Uterus (tissue), 2 donors: ENCODE measurements at regions not wholly inside any gene's neighbourhood (a gene's known extent, or its start where the extent isn't known, plus 50 kb on each side); places are given as distances from the start of the nearest gene placed in this dataset.

Experiments used
- POLR2A ChIP-seq, 2 donors: fragments of 450-650 bp; IDR thresholded peaks; one replicate each; pipeline ENCODE4 v1.6.1; 2016; ENCODE audit warnings: antibody characterized with exemption in 2 of 2, mild to moderate bottlenecking in 1 of 2, moderate library complexity in 1 of 2
- TF ChIP-seq, protein P1 (sequence below), 4 experiments: fragments of 200-600 bp in 2 of 4; fragments of 450-650 bp in 2 of 4; sonication (generic) in 2 of 4; IDR thresholded peaks; one replicate each; pipeline ENCODE4 v1.5.1; 2016 to 2019; ENCODE audit warnings: antibody characterized with exemption in 4 of 4, mild to moderate bottlenecking in 2 of 4, moderate library complexity in 1 of 4

DNA sequence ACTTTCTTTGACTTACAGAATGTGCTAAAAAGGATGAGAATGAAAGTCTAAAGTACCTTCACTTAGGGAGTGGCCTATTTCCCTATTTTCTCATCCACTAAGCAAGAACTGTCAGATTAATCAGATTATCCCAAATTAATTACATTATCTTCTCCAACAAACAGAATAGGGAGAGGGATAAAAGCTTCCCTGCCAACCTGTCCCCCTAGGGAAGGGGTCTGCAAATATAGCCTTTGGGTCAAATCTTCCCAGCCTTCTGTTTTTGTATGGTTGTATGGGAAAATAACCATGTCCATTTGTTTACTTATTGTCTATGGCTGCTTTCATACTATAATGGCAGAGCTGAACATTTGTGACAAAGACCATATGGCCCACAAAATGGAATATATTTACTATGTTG is 57.1 kb upstream of the USP38 start:
- TF ChIP-seq, protein P1, sequence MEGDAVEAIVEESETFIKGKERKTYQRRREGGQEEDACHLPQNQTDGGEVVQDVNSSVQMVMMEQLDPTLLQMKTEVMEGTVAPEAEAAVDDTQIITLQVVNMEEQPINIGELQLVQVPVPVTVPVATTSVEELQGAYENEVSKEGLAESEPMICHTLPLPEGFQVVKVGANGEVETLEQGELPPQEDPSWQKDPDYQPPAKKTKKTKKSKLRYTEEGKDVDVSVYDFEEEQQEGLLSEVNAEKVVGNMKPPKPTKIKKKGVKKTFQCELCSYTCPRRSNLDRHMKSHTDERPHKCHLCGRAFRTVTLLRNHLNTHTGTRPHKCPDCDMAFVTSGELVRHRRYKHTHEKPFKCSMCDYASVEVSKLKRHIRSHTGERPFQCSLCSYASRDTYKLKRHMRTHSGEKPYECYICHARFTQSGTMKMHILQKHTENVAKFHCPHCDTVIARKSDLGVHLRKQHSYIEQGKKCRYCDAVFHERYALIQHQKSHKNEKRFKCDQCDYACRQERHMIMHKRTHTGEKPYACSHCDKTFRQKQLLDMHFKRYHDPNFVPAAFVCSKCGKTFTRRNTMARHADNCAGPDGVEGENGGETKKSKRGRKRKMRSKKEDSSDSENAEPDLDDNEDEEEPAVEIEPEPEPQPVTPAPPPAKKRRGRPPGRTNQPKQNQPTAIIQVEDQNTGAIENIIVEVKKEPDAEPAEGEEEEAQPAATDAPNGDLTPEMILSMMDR (IDR thresholded peaks at IDR 0.05) = no peak
- TF ChIP-seq POLR2A (IDR thresholded peaks at IDR 0.05) = no peak
